ENCODE measurements at regions not wholly inside any gene's neighbourhood (a gene's known extent, or its start where the extent isn't known, plus 50 kb on each side); places are given as distances from the start of the nearest gene placed in this dataset.

- no peaks in the 10 kb centered on the region for H3K27me3 Mint-ChIP-seq
- H3K27ac Mint-ChIP-seq, result no peak overlapping the region
- no peak for ATAC-seq (replicated peaks)
- no peaks in the 10 kb centered on the region for H3K4me1 Mint-ChIP-seq
- peaks cover 6% of the 10 kb centered on the region for H3K9me3 Mint-ChIP-seq
- no peak overlapping the region for H3K4me3 Mint-ChIP-seq
- H3K36me3 Mint-ChIP-seq (ENCODE audit: low read depth), result no peaks in the 10 kb centered on the region
Observed at GRCh38 chr10:105785721-105786120, 1144.6 kb downstream of the SORCS3 start.

- no peak overlapping the region for H3K27ac Mint-ChIP-seq
- no peak overlapping the region for H3K4me3 Mint-ChIP-seq
- no peaks in the 10 kb centered on the region for H3K4me1 Mint-ChIP-seq
- peaks cover 6% of the 10 kb centered on the region for H3K9me3 Mint-ChIP-seq
- no peaks in the 10 kb centered on the region for H3K27me3 Mint-ChIP-seq
- no peak for ATAC-seq (replicated peaks)
- H3K36me3 Mint-ChIP-seq (ENCODE audit: low read depth), result no peaks in the 10 kb centered on the region
Observed at GRCh38 chr10:105783936-105784483, 1142.9 kb downstream of the SORCS3 start.

- no peak overlapping the region for H3K4me3 Mint-ChIP-seq
- ATAC-seq (replicated peaks), result no peak
- no peaks in the 10 kb centered on the region for H3K27me3 Mint-ChIP-seq
- H3K4me1 Mint-ChIP-seq, result no peaks in the 10 kb centered on the region
- H3K9me3 Mint-ChIP-seq, result no peaks in the 10 kb centered on the region
- no peak overlapping the region for H3K27ac Mint-ChIP-seq
- H3K36me3 Mint-ChIP-seq (ENCODE audit: low read depth), result no peaks in the 10 kb centered on the region
Observed at GRCh38 chr10:105774881-105775280, 1133.8 kb downstream of the SORCS3 start.

- Mint-ChIP-seq H3K27ac (no peak overlapping the region), H3K4me3 (no peak overlapping the region), H3K27me3 (no peaks in the 10 kb centered on the region), H3K4me1 (no peaks in the 10 kb centered on the region), H3K9me3 (no peaks in the 10 kb centered on the region), H3K36me3 (ENCODE audit: low read depth) (no peaks in the 10 kb centered on the region)
- ATAC-seq (replicated peaks), result no peak
Observed at GRCh38 chr10:105774351-105774750, 1133.3 kb downstream of the SORCS3 start.

GRCh38 chr10:105770524-105771212, 1129.6 kb downstream of the SORCS3 start:
- Mint-ChIP-seq H3K36me3 (ENCODE audit: low read depth) (no peaks in the 10 kb centered on the region), H3K27ac (no peak overlapping the region), H3K27me3 (no peaks in the 10 kb centered on the region), H3K9me3 (no peaks in the 10 kb centered on the region), H3K4me1 (no peaks in the 10 kb centered on the region), H3K4me3 (no peak overlapping the region)
- ATAC-seq (replicated peaks), result no peak

- H3K4me1 Mint-ChIP-seq, result no peaks in the 10 kb centered on the region
- no peak for ATAC-seq (replicated peaks)
- H3K4me3 Mint-ChIP-seq, result no peak overlapping the region
Observed at GRCh38 chr10:105769248-105770184, 1128.4 kb downstream of the SORCS3 start.

GRCh38 chr10:105763611-105764010, 1122.5 kb downstream of the SORCS3 start:
- H3K4me3 Mint-ChIP-seq, result no peak overlapping the region
- no peak overlapping the region for H3K27ac Mint-ChIP-seq
- H3K9me3 Mint-ChIP-seq, result peaks cover 10% of the 10 kb centered on the region
- H3K27me3 Mint-ChIP-seq, result peaks cover 4% of the 10 kb centered on the region
- H3K36me3 Mint-ChIP-seq (ENCODE audit: low read depth), result no peaks in the 10 kb centered on the region
- no peak for ATAC-seq (replicated peaks)
- H3K4me1 Mint-ChIP-seq, result no peaks in the 10 kb centered on the region

More at GRCh38 chr10:105769248-105770184, 1128.4 kb downstream of the SORCS3 start:
- Mint-ChIP-seq H3K27me3 (peaks cover 4% of the 10 kb centered on the region), H3K27ac (no peak overlapping the region), H3K36me3 (ENCODE audit: low read depth) (no peaks in the 10 kb centered on the region), H3K9me3 (peaks cover 3% of the 10 kb centered on the region)

GRCh38 chr10:105761576-105762260, 1120.6 kb downstream of the SORCS3 start:
- peaks cover 13% of the 10 kb centered on the region for H3K9me3 Mint-ChIP-seq
- H3K36me3 Mint-ChIP-seq (ENCODE audit: low read depth), result no peaks in the 10 kb centered on the region
- H3K27me3 Mint-ChIP-seq, result peaks cover 4% of the 10 kb centered on the region
- no peak overlapping the region for H3K4me3 Mint-ChIP-seq
- ATAC-seq (replicated peaks), result no peak
- H3K27ac Mint-ChIP-seq, result no peak overlapping the region
- no peaks in the 10 kb centered on the region for H3K4me1 Mint-ChIP-seq

GRCh38 chr10:105759669-105760068, 1118.6 kb downstream of the SORCS3 start:
- no peak overlapping the region for H3K4me3 Mint-ChIP-seq
- H3K27me3 Mint-ChIP-seq, result peaks cover 2% of the 10 kb centered on the region
- no peak for ATAC-seq (replicated peaks)
- H3K4me1 Mint-ChIP-seq, result no peaks in the 10 kb centered on the region
- no peak overlapping the region for H3K27ac Mint-ChIP-seq
- H3K36me3 Mint-ChIP-seq (ENCODE audit: low read depth), result no peaks in the 10 kb centered on the region
- H3K9me3 Mint-ChIP-seq, result peaks cover 12% of the 10 kb centered on the region

GRCh38 chr10:105758209-105758998, 1117.3 kb downstream of the SORCS3 start:
- Mint-ChIP-seq H3K36me3 (ENCODE audit: low read depth) (no peaks in the 10 kb centered on the region), H3K4me1 (no peaks in the 10 kb centered on the region), H3K4me3 (no peak overlapping the region), H3K27ac (no peak overlapping the region), H3K27me3 (no peaks in the 10 kb centered on the region), H3K9me3 (peaks cover 5% of the 10 kb centered on the region)
- ATAC-seq (replicated peaks), result no peak

- no peaks in the 10 kb centered on the region for H3K27me3 Mint-ChIP-seq
- no peaks in the 10 kb centered on the region for H3K36me3 Mint-ChIP-seq (ENCODE audit: low read depth)
- H3K9me3 Mint-ChIP-seq, result peaks cover 4% of the 10 kb centered on the region
- no peak overlapping the region for H3K4me3 Mint-ChIP-seq
- no peak overlapping the region for H3K27ac Mint-ChIP-seq
- ATAC-seq (replicated peaks), result no peak
- H3K4me1 Mint-ChIP-seq, result no peaks in the 10 kb centered on the region
Observed at GRCh38 chr10:105757302-105757701, 1116.2 kb downstream of the SORCS3 start.

GRCh38 chr10:105756386-105756785, 1115.3 kb downstream of the SORCS3 start:
- no peak overlapping the region for H3K27ac Mint-ChIP-seq
- no peaks in the 10 kb centered on the region for H3K36me3 Mint-ChIP-seq (ENCODE audit: low read depth)
- H3K27me3 Mint-ChIP-seq, result no peaks in the 10 kb centered on the region
- H3K4me3 Mint-ChIP-seq, result no peak overlapping the region
- H3K4me1 Mint-ChIP-seq, result no peaks in the 10 kb centered on the region
- ATAC-seq (replicated peaks), result no peak
- H3K9me3 Mint-ChIP-seq, result peaks cover 4% of the 10 kb centered on the region

- H3K9me3 Mint-ChIP-seq, result no peaks in the 10 kb centered on the region
- ATAC-seq (replicated peaks), result no peak
- no peak overlapping the region for H3K27ac Mint-ChIP-seq
- no peaks in the 10 kb centered on the region for H3K4me1 Mint-ChIP-seq
- no peaks in the 10 kb centered on the region for H3K27me3 Mint-ChIP-seq
- no peak overlapping the region for H3K4me3 Mint-ChIP-seq
- H3K36me3 Mint-ChIP-seq (ENCODE audit: low read depth), result no peaks in the 10 kb centered on the region
Observed at GRCh38 chr10:105751688-105752087, 1110.6 kb downstream of the SORCS3 start.
